NCI-H2227 treated with DMSO at 0.1 percent for 48 hours (cell line): ENCODE measurements at regions not wholly inside any gene's neighbourhood (a gene's known extent, or its start where the extent isn't known, plus 50 kb on each side); places are given as distances from the start of the nearest gene placed in this dataset.

Experiments
- DNase-seq: peaks from one replicate; lab custom pipeline; 2025; lab: John Stamatoyannopoulos, UW

GRCh38 chr13:30031488-30031887 is 181.1 kb upstream of the UBL3 start:
- no peak for DNase-seq

DNA sequence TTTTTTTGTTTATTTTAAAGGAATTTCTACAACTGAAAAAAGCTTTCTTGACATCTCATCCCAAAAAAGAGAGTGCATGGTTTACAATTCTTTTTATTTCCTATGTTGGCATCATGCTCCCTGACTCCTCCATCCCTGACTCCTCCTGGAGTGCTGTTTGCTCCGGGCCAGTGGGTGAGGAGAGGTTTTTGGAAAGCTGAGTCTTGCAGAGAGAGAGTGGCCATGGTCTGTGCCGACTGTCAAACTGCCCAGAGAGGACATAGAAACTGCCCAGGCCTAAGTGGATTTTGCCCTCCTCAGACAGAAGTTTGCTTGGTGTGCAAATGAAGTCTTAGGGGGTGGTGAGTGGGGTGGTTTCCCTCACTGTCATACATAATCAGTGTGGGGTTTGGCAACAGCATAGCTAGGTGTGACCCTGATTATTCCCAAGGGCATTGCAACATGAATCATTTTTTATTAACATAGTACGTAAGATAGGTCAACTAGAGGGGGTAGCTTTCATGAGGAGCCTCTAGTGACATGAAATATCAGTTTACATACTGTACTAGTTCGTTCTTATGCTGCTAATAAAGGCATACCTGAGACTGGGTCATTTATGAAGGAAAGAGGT is 179.8 kb upstream of the UBL3 start:
- DNase-seq, result no peak

DNA sequence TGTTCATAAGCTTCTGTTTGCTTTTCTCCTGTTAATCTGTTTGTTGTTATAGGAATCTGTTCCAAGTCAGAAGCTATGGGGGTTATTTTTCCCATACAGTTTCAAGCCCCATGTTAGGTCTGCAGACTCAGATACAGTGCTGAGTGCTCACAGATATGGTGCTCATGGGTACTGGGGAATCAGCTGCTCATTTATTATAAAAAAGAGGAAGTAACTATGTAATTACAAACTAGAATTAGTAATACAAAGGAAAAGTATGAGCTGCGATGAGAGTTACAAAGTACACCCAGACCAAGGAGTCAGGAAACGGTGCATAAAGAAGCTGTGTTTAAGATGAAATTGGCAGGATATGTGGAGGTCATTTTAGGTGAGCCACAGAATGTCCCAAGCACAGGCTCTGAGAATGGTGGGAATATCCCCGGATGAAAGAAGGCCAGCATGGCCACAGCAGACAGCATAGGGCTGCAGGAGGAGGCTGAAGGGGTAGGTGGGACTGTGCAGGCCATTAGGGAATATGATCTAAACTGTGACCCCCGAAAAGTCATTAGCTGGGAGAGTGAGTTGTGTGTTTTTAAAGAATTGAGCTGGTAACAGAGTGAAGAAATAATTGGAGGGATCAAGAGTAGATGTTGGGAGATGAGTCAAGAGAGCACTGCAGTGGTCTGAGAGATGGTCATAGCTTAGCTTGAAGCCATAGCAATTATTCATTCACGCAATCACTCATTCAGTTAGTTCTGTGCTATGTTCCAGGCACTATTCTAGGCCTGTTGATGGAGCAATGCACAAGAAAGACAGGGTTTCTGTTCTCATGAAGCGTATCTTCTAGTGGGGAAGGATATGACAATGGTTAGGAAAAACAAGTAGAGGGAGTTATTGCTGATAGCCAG is 177.4 kb upstream of the UBL3 start:
- no peak for DNase-seq

- no peak for DNase-seq
Observed at GRCh38 chr13:30026909-30027308, 176.5 kb upstream of the UBL3 start.

DNA sequence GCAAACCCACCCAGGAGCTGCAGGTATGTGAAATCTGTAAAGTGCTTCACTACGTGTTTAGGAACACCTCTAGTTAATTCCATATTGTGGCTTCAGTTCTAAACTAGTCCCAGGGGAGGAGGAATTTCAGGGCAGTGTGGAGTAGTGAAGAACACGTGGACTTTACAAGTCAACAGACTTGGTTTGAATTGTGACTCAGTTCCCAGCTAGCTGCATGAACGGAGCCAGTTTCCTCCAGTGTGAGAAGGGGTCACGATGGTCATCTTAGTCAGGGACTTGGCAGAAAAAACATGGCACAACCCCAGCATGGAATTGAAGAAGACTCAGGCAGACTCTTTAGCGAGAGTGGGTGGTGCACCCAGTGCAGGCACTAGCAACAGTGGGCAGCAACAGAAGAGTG is 175.7 kb upstream of the UBL3 start:
- DNase-seq, result no peak

- no peak for DNase-seq
Observed at GRCh38 chr13:30025351-30025750, 174.9 kb upstream of the UBL3 start.

DNA sequence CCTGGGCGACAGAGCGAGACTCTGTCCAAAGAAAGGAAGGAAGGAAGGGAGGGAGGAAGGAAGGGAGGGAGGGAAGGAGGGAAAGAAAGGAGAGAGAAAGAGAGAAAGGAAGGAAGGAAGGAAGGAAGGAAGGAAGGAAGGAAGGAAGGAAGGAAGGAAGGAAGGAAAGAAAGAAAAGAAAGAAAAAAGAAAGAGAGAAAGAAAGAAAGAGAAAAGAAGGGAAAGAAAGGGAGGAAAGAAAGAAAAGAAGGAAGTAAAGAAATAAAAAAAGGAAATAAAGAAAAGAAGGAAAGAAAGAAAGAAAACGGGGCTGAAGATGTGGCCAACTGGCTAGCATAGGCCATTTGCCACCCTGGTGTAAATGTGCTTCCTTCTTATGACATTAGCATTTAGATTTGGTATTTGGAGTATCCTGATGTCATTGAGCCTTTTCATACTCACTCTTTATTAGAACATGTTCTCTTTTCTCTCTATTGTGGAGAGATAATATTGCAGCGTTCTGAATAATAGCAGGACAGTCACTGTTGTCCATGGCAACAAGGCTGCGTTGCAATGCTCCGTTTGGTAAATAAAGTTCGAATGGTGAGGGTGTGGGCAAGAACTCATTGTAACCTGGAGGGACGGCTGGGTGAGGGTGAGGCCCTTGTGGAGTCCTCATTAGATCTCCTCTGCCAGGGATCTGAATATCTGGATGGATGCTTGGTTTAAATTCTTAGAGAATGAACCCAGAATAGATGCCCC is 173.9 kb upstream of the UBL3 start:
- DNase-seq, result no peak

- DNase-seq, result no peak
Observed at GRCh38 chr13:30023196-30023895, 172.9 kb upstream of the UBL3 start.

DNA sequence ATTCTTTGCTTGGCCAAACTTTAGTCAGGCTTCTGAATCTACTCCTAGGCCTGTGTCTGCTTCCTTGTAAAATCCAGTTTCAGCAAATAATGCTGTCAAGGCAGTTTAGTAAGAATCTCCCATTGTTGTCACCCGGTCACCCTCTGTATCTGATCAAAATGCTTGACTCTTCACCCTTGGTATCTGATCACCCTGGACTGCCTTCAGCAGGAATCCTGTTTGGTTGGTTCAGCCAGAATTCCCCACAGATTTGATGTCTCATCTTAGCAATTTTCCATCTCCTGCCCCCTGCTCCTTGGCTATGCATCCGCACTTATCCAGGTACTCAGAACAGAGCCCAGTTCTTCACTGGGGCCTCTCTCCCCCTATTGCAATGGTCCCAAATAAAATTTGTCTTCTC is 172.4 kb upstream of the UBL3 start:
- DNase-seq, result no peak

DNA sequence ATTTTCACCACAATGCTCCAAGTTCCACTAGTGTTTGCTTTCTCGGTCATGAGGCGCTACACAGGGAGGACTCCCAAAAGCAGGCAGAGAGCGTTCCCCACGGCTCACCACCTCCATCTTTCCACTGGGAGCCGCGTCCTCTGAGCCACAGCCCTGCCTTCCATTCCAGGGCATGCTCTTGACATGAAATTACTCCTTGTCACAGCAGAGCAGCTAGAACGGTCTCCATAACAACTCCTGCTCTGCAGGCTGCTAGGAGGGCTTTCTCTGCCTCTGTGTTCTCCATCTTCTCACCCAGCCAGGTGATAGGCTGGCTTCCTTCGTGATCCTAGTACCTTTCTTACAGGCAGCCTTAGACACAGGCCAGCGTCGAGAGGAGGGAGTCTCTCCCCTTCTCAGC is 171.8 kb upstream of the UBL3 start:
- DNase-seq, result peak; percentile 2

DNA sequence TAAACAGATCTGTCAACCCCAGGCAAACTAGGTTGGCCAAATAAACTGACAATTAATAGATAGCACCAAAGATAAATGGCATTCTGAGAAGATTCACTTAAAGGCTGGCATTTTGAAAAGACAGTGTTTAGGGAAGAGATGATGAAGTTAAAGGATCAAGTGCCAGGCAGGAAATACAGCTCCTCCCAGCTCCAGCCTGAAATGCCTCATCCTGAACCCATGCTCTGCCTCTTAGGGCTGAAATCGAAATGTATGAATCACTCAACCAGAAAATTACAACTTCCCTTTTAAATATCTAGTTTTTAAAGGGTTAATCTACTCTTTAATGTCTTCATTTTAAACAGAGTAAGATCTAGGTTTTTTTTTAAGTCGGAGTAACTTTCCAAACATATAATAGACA is 171.2 kb upstream of the UBL3 start:
- no peak for DNase-seq

DNA sequence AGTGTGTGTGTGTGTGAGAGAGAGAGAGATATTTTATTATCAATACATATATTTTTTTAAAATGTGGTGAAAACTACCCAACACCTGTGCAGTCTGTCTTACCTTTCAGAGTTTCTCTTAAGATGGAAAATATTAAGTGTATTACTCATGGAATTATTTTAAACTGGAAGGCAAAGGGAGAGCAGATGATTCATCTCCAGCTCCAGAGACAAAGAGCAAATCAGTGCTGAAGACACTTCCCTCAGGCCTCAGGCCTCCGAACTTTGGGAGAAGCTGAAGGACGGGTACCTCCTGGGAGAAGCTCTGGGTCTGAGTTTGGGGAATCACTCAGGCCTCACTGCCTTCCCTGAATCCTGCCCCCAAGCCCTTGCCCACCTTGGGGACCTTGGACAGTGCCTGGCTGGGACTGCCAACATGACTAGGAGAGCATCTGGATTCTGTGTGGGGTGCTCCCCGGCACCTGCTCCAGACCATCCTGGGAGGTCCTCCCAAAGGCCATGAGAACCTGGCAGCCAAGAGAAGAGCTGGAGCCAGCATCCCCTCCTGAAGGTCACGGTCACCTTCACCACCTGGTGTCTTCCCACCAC is 170.4 kb upstream of the UBL3 start:
- no peak for DNase-seq

- DNase-seq, result no peak
Observed at GRCh38 chr13:30019648-30020626, 169.5 kb upstream of the UBL3 start.

GRCh38 chr13:30017880-30018279 is 167.5 kb upstream of the UBL3 start:
- no peak for DNase-seq

DNA sequence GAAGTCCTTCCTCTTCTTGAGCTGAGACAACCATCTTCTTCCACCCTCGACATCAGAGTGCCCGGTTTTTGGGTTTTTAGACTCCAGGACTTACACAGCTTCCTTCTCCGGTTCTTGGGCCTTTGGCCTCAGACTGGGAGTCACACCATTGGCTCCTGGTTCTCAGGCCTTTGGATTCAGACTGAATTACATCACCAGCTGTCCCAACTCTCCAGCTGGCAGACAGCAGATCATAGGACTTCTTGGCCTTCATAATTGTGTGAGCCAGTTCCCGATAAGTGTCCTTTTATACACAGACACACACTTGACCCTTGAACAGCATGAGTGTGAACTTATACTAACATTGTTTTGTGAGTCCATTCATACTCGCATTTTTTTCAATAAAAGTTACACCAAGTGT is 166.0 kb upstream of the UBL3 start:
- no peak for DNase-seq

DNA sequence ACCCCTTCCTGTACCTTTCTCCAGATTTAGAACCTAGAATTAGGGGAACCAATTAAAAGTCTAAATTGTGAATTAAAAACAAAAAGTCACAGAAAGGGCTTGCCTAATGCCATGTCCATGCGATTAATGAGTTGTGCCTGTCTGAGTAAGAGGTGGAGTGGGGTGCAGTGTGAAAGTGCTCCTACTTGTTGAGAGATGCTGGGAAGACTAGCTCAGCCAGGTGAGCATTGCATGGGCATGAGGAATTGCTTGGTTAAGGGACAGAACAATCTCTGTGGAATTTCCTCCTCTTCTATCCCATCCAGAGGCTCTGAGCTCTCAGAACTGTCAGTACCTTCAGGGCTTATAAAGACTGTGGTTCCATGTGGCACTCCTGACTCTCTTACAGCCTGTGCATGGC is 159.0 kb upstream of the UBL3 start:
- no peak for DNase-seq

DNA sequence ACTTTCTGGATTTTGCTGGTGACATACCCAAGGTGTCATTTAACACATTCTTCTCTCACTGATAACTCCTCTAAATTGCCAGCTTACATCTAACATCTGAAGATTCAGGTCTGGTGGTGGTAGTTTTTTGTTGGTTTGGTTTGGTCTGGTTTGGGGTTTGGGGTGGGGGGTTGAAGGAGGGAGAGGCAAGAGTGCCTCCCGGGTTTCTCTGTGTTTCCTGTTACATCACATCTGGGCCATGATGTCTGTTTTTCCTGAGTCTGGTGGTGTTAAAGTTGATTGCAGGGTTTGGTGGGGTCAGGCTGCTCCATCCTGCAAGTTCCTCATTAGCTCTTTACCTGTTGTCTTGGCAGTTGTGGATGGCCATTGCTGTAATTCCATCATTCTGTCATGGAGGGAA is 155.8 kb upstream of the UBL3 start:
- DNase-seq, result no peak

DNA sequence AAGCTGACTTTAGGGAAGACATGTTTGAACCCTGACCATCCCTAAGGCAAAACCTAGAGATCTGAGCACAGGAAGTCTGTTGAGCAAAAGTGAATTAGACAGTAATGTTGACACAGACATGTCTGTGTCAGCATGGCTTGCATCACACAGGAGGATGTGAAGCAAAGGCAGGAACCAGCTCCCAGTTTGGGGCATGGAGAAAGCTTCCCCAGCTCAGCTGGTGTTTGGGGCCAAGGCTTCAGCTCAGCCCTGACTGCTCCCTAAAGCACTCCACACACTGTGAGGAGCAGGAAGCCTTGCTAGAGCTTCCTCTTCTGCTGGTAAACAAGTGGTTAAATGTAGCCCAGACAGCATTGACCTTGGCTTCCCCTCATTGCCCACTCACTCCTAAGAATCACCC is 153.8 kb upstream of the UBL3 start:
- no peak for DNase-seq

DNA sequence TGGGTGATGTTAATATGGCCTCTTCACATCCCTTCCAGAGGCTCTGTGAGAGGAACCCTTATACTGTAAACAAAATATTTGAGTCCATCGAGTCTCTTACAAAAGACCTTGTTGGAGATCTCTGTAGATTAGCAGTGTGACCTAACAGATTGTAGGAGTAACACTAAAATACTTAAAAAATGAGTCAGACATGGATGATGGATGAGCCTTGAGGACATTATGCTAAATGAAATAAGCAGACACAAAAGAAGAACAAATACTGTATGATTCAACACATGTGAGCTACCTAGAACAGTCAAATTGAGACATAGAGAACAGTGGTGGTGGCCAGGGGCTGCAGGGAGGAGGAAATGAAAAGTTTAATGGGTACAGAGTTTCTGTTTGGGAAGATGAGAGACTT is 152.2 kb upstream of the UBL3 start:
- DNase-seq, result no peak

DNA sequence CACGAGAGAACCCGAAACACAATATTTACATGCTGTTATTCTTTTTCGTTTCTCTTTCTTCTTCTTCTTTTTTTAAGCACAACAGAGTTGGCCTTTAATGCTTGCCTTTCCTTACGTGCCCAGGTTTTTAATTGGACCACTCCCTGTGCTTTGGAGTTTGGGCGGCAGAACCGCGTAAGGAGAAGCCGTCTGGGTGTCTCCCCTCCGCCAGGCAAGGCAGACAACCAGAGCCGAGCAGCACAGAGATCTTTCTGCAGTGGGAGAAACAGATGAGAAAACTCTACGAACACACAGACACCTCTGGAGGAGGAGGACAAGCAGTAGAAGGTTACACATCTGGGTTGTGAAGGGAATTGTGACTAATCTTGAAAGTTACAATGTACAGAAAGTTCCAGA is 150.0 kb upstream of the UBL3 start:
- DNase-seq, result no peak
